Adipocyte (in vitro differentiated cells): ENCODE measurements at regions not wholly inside any gene's neighbourhood (a gene's known extent, or its start where the extent isn't known, plus 50 kb on each side); places are given as distances from the start of the nearest gene placed in this dataset.

Source experiments
- DNase-seq: peaks from one replicate; pipeline ENCODE4 v3.0.0-alpha.2; 2015; ENCODE audit warnings: low read depth
- H3K27me3 ChIP-seq: replicated peaks from 2 replicates; pipeline ENCODE4 v1.7.0; 2013; ENCODE audit warnings: mild to moderate bottlenecking, low read length, moderate library complexity; ENCODE audit not compliant: control insufficient read depth, insufficient read depth
- H3K36me3 ChIP-seq: 2 replicates; pipeline ENCODE4 v1.7.0; 2013; ENCODE audit warnings: low read length, mild to moderate bottlenecking, moderate library complexity; ENCODE audit not compliant: control insufficient read depth, insufficient read depth, severe bottlenecking
- H3K4me1 ChIP-seq: 2 replicates; pipeline ENCODE4 v1.7.0; 2013; ENCODE audit warnings: mild to moderate bottlenecking, low read length, moderate library complexity; ENCODE audit not compliant: control insufficient read depth, insufficient read depth
- H3K4me3 ChIP-seq: 2 replicates; pipeline ENCODE4 v1.7.0; 2013; ENCODE audit warnings: mild to moderate bottlenecking, low read length, moderate library complexity
- H3K9ac ChIP-seq: 2 replicates; pipeline ENCODE4 v1.7.0; 2013; ENCODE audit warnings: mild to moderate bottlenecking, low read length, moderate library complexity
- H3K9me3 ChIP-seq: 2 replicates; pipeline ENCODE4 v1.7.0; 2013; ENCODE audit warnings: mild to moderate bottlenecking, low read length, moderate library complexity; ENCODE audit not compliant: control insufficient read depth

DNA sequence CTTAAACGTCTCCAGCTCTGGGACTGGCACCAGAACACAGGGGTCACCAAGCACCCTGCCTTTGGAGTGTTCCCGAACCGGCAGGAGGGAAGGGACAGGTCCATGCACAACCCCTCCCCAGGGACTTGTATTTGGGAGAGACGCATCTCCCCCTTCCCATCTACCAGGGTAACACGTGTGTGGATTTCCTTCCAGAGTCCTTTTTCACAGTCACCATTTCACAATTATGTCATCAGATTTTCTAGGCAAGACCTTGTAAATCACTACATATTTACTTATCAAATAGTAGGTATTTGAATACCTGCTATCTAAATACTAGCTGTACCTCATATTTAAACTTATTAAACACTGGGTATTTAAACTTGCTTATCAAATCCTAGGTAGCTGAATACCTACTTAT, 57.4 kb upstream of the AJAP1 start:
- H3K4me3 ChIP-seq = no peak overlapping the region
- DNase-seq = no peak
- peaks cover 3% of the 10 kb centered on the region for H3K27me3 ChIP-seq
- no peaks in the 10 kb centered on the region for H3K4me1 ChIP-seq
- H3K36me3 ChIP-seq = no peaks in the 10 kb centered on the region
- no peaks in the 10 kb centered on the region for H3K9me3 ChIP-seq
- no peak overlapping the region for H3K9ac ChIP-seq

DNA sequence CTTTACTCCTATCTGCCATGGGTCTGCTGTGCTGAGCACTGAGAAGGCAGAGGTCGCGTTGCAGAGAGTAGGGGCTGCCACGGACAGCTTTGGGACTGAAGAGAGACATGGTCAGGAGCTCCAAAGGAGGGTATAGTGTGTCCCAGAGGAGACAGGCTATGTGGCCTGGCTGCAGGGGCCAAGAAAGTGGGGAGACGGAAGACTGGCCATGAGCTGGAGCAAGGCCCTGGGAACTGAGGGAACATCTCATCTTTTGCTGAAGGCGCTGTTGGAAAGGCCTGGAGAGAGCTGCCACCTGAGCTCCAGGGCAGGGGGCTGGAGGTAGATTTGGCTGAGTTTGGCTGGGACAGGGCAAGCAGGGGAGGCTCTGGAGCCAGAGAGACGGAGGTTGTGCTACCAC, 55.8 kb upstream of the AJAP1 start:
- Histone ChIP-seq H3K36me3 (no peaks in the 10 kb centered on the region), H3K4me1 (no peaks in the 10 kb centered on the region), H3K27me3 (peaks cover 3% of the 10 kb centered on the region), H3K4me3 (no peak overlapping the region), H3K9ac (no peak overlapping the region), H3K9me3 (no peaks in the 10 kb centered on the region)
- no peak for DNase-seq

DNA sequence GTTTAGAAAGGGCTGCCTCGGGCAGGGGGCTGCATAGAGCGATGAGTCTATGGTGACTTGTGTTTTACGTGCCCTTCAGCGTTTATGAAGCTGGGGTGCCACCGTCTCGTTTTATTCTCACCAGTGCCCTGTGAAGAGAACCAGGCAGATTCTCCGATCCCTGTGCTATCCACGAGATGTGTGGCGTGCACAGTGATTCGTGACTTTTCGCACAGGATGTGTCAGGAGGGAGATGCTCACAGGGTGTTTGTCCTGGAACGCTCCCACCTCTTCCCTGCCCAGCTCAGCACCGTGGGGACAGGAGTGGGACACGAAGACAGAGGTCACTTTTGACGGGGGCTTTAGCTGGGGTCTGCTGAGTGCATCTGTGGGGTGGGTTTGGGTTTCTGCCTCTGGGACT, 54.9 kb upstream of the AJAP1 start:
- Histone ChIP-seq H3K9me3 (no peaks in the 10 kb centered on the region), H3K36me3 (no peaks in the 10 kb centered on the region), H3K4me3 (no peak overlapping the region), H3K27me3 (peaks cover 3% of the 10 kb centered on the region), H3K4me1 (no peaks in the 10 kb centered on the region), H3K9ac (no peak overlapping the region)
- DNase-seq = no peak

DNA sequence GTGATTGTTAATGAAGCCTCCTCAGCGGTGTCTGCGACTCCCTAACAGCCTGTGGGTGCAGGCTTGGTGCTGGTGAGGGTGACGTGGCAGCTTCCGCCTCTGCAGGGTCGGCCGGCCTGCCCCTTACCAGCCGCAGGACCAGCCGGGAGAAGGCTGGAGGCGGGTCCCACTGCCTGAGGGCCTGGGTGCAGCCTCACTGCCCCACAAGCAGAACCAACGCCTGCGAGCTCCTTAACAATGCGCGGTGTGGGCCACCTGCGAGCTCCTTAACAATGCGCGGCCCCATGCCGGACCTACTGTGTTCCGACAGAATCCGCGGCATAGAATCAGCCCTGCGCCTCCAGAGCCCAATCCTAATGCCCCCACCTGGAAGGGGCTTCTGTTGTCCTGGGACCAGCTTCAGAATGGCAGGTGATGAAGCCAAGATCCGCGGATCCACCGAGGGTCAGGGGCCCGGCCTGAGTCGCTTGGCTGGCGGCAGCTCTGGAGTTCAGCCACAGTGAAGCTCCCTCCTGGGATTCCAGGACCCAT, 54.4 kb upstream of the AJAP1 start:
- no peak overlapping the region for H3K9ac ChIP-seq

DNA sequence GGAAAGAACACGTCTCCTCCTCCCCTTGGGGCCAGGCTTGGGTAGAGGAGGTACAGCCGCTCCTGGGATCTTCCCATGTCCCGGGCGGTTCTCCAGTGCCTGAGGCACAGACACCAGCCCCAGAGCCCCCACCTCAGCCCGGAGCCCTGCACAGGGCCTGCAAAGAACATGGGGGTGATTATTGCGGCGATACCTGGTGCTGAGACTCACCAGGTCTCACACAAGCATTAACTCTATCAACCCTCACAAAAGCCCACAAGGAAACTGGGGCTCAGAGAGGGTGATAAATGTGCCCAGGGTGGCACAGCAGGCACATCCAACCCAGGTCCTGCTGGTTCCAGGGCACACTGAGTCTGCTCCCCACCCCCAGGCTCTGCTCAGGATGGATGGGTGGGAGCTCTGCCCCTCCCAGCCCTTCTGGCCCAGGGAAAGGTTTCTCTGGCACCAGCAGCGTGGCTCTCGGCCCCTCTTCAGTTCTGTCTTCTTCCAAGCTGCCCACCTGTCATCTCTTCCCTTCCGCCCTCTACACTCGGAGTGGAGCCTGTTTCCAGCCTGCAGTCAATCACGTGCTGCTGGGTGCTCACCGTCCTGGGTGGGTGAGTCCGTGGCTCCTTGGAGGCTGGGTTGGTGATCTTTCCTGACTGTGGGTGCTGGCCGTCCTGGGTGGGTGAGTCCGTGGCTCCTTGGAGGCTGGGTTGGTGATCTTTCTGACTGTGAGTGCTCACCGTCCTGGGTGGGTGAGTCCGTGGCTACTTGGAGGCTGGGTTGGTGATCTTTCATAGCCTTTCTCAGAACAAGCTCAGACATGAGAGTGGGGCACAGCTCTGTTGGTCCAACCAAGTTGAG, 53.6 kb upstream of the AJAP1 start:
- H3K4me3 ChIP-seq = no peak overlapping the region
- H3K9ac ChIP-seq = no peak overlapping the region
- no peaks in the 10 kb centered on the region for H3K36me3 ChIP-seq
- H3K4me1 ChIP-seq = no peaks in the 10 kb centered on the region
- H3K27me3 ChIP-seq = peaks cover 3% of the 10 kb centered on the region
- no peaks in the 10 kb centered on the region for H3K9me3 ChIP-seq
- no peak for DNase-seq

More for the DNA sequence above, 54.4 kb upstream of the AJAP1 start:
- H3K4me3 ChIP-seq = no peak overlapping the region
- H3K9me3 ChIP-seq = no peaks in the 10 kb centered on the region
- H3K4me1 ChIP-seq = no peaks in the 10 kb centered on the region
- DNase-seq = no peak
- no peaks in the 10 kb centered on the region for H3K36me3 ChIP-seq
- H3K27me3 ChIP-seq = peaks cover 3% of the 10 kb centered on the region

DNA sequence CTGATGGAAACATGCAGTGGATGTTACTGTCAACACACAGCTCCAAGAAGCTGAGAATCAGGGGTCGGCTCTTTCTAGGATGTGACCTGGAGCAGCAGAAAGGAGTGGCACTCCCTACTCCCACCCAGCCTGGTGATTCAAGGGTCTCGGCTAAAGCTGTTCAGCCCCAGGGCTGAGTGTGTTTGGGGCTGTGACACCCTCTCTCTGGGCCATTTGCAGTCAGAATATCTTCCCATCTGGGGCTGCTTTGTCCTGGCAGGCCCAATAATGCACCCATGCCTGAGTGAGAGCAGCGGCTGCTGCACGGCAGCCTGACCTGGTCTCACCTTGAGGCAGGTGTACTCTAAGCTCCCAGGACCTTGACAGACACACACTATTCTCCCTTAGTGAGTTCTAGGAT, 52.5 kb upstream of the AJAP1 start:
- H3K4me3 ChIP-seq = no peak overlapping the region
- H3K4me1 ChIP-seq = no peaks in the 10 kb centered on the region
- H3K9me3 ChIP-seq = no peaks in the 10 kb centered on the region
- peaks cover 3% of the 10 kb centered on the region for H3K27me3 ChIP-seq
- no peak for DNase-seq
- no peak overlapping the region for H3K9ac ChIP-seq
- no peaks in the 10 kb centered on the region for H3K36me3 ChIP-seq

DNA sequence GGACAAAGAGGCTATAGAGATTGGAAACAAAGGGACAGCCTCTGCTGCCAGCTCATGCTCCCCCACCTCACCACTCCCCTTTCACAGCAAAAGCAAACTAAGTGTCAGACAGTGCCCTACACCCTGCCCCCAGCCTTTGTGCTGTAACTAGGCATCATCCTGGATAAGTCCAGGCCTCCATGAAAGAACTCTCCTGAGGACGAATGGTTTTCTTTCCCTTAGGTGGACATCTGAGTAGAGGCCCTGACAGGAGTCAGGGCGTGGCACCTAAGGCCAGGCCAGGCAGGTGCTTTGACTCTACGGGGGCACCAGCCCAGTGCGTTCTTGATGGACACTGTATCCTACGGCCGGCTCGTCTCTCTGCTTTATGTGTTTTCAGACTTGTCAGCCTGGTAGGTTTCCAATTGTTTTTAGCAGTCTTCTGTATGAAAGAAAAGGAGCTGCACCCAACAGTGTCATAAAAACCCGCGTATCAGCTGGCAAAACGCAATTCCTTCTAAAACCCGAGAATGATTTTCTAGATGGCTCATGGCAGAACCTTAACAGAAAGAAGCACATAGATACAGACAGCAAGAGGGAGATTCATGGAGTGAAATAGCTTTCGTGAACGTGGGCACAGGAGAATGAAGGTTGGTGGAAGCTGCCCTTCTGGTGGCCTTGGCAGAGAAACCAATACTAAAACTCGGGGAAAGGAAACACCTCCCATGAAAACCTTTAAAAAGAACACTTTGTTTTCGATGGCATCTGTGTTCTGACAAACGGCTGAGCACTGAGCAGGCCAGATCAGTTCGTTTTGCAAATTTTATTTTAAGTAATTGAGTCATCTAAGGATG, 51.7 kb upstream of the AJAP1 start:
- no peaks in the 10 kb centered on the region for H3K9me3 ChIP-seq
- H3K4me3 ChIP-seq = no peak overlapping the region
- DNase-seq = no peak
- H3K9ac ChIP-seq = no peak overlapping the region
- peaks cover 3% of the 10 kb centered on the region for H3K27me3 ChIP-seq
- no peaks in the 10 kb centered on the region for H3K4me1 ChIP-seq
- no peaks in the 10 kb centered on the region for H3K36me3 ChIP-seq

DNA sequence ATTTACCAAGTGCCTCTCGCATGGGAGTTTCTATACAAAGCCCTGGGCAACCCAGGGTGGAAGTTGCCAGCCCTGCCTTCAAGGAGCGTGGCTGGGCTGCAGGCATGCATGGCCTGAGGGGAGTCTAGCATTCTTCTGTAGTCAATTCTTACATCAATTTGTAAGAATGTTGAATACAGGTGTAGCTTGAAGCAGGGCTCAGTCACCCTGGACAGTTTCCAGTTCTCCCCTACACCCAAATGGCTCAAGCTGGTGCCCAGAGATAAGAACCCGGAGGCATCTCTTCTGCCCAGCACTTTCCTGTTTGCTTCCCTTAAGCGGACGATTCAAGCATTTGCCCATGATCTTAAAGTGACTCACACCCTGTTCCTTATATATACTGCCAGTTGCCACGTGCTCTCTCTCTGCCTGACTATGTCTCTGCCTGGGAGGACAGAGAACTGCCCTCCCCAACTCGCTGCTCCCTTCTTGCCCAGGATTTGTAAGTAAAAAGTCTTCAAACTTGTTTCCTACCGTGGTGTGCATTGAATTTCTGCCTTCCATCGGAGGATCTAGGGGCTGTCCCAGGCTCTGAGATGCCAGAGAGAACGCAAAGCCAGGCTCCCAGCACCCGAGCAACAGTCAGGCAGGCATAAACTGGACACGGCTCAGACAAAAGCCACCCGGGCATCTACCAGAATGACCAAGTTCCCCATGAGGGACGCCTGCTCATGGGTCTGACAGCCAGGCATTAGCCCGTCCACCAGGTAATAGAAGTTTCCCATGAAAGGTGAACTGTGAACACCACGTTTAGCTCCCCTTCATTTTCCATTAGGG, 50.9 kb upstream of the AJAP1 start:
- no peaks in the 10 kb centered on the region for H3K9me3 ChIP-seq
- H3K4me3 ChIP-seq = no peak overlapping the region
- no peak for DNase-seq
- no peaks in the 10 kb centered on the region for H3K4me1 ChIP-seq
- H3K27me3 ChIP-seq = peaks cover 3% of the 10 kb centered on the region
- H3K36me3 ChIP-seq = no peaks in the 10 kb centered on the region
- no peak overlapping the region for H3K9ac ChIP-seq
